Body of pancreas (tissue), 4 donors: ENCODE measurements at regions not wholly inside any gene's neighbourhood (a gene's known extent, or its start where the extent isn't known, plus 50 kb on each side); places are given as distances from the start of the nearest gene placed in this dataset.

Experiments
- ATAC-seq: fragments of 150-250 bp; one replicate; pipeline ENCODE4 v1.9.1; 2016
- DNase-seq, 4 donors: peaks; one replicate each; pipeline ENCODE4 v3.0.0-alpha.2; 2019
- H3K27ac ChIP-seq, 4 donors: fragments of 200-600 bp; sonication (generic); 1 replicate in 3 of 4; 2 replicates in 1 of 4; pipeline versions ENCODE4 v1.5.1 to v1.6.1; 2016 to 2019; ENCODE audit warnings: mild to moderate bottlenecking in 1 of 4, mixed read lengths in 1 of 4, moderate library complexity in 1 of 4
- H3K27me3 ChIP-seq, 2 donors: fragments of 200-600 bp; sonication (generic); one replicate each; pipeline ENCODE4 v1.6.0; 2016; ENCODE audit warnings: mild to moderate bottlenecking in 1 of 2
- H3K36me3 ChIP-seq, 2 donors: fragments of 200-600 bp; sonication (generic); replicated peaks in 1 of 2; 2 replicates each; pipeline ENCODE4 v1.5.1; 2016; ENCODE audit warnings: low read depth in 2 of 2; ENCODE audit not compliant: insufficient read depth in 1 of 2
- H3K4me1 ChIP-seq: fragments of 200-600 bp; sonication (generic); one replicate; pipeline ENCODE4 v1.6.0; 2016
- H3K4me3 ChIP-seq, 2 donors: fragments of 200-600 bp; sonication (generic); 1 replicate in 1 of 2; 2 replicates in 1 of 2; pipeline ENCODE4 v1.5.1; 2016 to 2019
- H3K9me3 ChIP-seq, 3 donors: fragments of 200-600 bp; sonication (generic); 1 replicate in 2 of 3; 2 replicates in 1 of 3; pipeline ENCODE4 v1.5.1; 2016
- POLR2A ChIP-seq, 3 donors: fragments of 450-650 bp; IDR thresholded peaks; one replicate each; pipeline ENCODE4 v1.6.1; 2016; ENCODE audit warnings: antibody characterized with exemption in 3 of 3, mild to moderate bottlenecking in 2 of 3
- WGBS, 2 donors: methylation state at CpG; one replicate each; pipeline ENCODE4 v1.1.5; 2017; 5-methylcytosine and 5-hydroxymethylcytosine counted together
- intact Hi-C: fragments of 100-400 bp; cut with DNase I; formaldehyde crosslinking; loops from one replicate; pipeline ENCODE4 v1.15.1; 2023
- TF ChIP-seq, protein P1 (sequence below), 7 experiments: fragments of 450-650 bp in 4 of 7; fragments of 200-600 bp in 3 of 7; sonication (generic) in 3 of 7; IDR thresholded peaks; one replicate each; pipeline ENCODE4 v1.5.1; 2016 to 2019; ENCODE audit warnings: antibody characterized with exemption in 7 of 7

DNA sequence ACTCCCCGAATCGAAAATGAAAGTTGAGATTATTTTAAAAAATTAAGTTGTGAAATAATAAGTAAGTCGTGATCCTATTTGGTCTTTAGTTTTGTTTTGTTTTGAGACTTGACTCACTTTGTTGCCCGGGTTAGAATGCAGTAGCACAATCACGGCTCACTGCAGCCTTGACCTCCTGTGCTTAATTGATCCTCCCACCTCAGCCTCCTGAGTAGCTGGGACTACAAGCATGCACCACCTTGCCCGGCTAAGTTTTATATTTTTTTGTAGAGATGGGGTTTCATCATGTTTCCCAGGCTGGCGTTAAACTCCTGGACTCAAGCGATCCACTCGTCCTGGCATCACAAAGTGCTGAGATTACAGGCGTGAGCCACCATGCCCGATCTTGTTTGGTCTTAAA, 326.2 kb downstream of the MYCN start:
- DNase-seq (no peak), ATAC-seq (no peak)
- intact Hi-C loops, result no loop called here
- Histone ChIP-seq H3K4me3 (no peak overlapping the region), H3K27me3 (no peaks in the 10 kb centered on the region), H3K36me3 (no peaks in the 10 kb centered on the region), H3K27ac (no peak overlapping the region), H3K4me1 (no peaks in the 10 kb centered on the region), H3K9me3 (no peaks in the 10 kb centered on the region)
- TF ChIP-seq, protein P1, sequence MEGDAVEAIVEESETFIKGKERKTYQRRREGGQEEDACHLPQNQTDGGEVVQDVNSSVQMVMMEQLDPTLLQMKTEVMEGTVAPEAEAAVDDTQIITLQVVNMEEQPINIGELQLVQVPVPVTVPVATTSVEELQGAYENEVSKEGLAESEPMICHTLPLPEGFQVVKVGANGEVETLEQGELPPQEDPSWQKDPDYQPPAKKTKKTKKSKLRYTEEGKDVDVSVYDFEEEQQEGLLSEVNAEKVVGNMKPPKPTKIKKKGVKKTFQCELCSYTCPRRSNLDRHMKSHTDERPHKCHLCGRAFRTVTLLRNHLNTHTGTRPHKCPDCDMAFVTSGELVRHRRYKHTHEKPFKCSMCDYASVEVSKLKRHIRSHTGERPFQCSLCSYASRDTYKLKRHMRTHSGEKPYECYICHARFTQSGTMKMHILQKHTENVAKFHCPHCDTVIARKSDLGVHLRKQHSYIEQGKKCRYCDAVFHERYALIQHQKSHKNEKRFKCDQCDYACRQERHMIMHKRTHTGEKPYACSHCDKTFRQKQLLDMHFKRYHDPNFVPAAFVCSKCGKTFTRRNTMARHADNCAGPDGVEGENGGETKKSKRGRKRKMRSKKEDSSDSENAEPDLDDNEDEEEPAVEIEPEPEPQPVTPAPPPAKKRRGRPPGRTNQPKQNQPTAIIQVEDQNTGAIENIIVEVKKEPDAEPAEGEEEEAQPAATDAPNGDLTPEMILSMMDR (IDR thresholded peaks at IDR 0.05), result no peak
- TF ChIP-seq POLR2A (IDR thresholded peaks at IDR 0.05), result no peak
- 87 to 90% methylated on average over 11 of the region's 11 CpGs for WGBS, 2 donors

DNA sequence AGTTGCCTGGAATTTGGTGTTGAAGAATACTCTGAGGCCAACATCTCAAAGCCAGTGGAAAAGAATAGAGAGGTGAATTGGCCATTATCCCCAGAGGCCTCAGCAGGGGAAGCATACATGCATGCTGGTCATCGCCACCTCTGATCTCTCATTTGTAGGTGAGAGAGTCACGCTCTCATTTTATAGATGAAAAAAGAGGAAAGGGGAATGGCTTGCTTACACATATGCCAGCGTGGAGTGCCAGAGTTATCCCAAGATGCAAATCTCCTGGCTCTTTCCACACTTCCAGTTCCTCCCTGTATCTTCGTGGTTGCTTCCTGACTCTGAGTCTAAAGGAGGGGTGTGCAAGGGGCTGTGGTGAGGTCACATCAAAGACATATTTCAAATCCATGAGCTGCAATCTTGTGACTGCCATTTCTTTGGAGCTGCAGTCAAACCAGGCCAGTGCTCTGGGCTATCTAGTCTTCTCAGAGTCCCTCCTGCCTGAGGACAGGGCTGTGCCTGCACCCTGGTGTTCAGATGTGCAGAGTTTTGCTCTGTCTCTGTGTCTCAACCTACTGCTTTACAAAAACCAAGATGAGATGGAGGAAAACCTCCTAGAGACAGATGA, 324.7 kb downstream of the MYCN start:
- no peak for ATAC-seq
- TF ChIP-seq, protein P1 (IDR thresholded peaks at IDR 0.05), result no peak
- no peak for TF ChIP-seq POLR2A (IDR thresholded peaks at IDR 0.05)
- Histone ChIP-seq H3K9me3 (no peaks in the 10 kb centered on the region), H3K4me3 (no peak overlapping the region), H3K4me1 (peaks cover 6% of the 10 kb centered on the region), H3K27ac (no peak overlapping the region), H3K27me3 (no peaks in the 10 kb centered on the region), H3K36me3 (no peaks in the 10 kb centered on the region)
- intact Hi-C loops, result no loop called here
- no peak for DNase-seq
- 85 to 90% methylated on average over 4 of the region's 4 CpGs for WGBS, 2 donors

DNA sequence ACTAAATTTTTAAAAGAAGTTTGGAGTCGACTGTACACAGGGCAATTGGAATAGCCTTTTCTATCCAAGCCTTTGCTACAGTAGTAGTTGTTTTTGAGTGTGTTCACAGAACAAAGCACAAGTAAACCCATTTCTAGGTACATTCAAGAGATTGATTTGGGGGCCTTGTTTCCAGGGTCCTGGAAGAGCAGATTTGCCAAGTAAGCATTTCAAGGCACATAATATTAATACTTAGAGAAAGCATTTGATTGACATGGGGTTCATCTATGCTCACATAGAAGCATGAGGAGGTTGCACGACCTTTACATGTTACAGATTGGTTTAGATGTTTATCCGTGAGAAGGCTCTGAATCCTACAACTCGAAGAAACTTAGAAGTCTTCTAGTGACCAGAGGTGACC, 324.1 kb downstream of the MYCN start:
- Histone ChIP-seq H3K4me1 (peaks cover 11% of the 10 kb centered on the region), H3K36me3 (no peaks in the 10 kb centered on the region), H3K27me3 (no peaks in the 10 kb centered on the region), H3K4me3 (no peak overlapping the region), H3K9me3 (no peaks in the 10 kb centered on the region), H3K27ac (no peak overlapping the region)
- 78 to 84% methylated on average over 4 of the region's 4 CpGs for WGBS, 2 donors
- DNase-seq, result no peak
- ATAC-seq, result no peak
- intact Hi-C loops, result no loop called here
- TF ChIP-seq POLR2A (IDR thresholded peaks at IDR 0.05), result no peak
- TF ChIP-seq, protein P1 (IDR thresholded peaks at IDR 0.05), result no peak

DNA sequence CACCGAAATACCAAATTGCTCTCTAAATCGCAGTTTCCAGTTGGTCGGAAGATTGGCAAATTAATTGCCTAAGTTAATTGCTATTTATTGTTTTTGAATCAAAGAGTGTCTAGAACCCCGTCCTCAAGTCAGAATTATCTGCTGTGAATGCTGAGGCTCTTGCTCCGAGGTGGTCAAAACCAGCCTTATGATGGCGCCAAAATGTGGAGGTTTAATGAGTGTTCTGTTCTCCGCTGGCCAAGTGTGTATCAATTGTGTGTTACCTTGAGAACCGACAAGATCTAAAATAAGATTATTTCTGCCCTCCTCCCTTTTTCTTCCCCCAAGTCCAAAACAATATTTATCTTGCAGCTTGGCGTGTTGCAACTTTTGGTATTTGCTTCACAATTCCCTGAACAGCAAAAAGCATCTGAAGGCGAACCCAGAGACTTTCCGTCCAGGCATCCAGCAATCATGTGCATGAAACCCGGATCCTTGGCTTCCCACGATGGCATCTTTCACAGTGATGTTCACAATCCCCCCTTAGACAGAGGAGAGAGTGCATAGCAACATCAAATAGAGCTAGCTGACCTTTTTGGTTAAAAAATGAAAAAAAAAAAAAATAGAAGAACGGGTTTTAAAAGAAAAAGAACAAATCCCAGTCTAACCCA, 323.0 kb downstream of the MYCN start:
- Histone ChIP-seq H3K36me3 (no peaks in the 10 kb centered on the region), H3K27me3 (no peaks in the 10 kb centered on the region), H3K4me1 (peaks cover 17% of the 10 kb centered on the region), H3K27ac (no peak overlapping the region), H3K9me3 (no peaks in the 10 kb centered on the region), H3K4me3 (no peak overlapping the region)
- no peak for ATAC-seq
- DNase-seq, result no peak
- intact Hi-C loops, result no loop called here
- no peak for TF ChIP-seq POLR2A (IDR thresholded peaks at IDR 0.05)
- TF ChIP-seq, protein P1 (IDR thresholded peaks at IDR 0.05), result no peak
- WGBS, 2 donors, result 88 to 92% methylated on average over 14 of the region's 14 CpGs
